HUDEP-2 (cell line): ENCODE measurements at regions not wholly inside any gene's neighbourhood (a gene's known extent, or its start where the extent isn't known, plus 50 kb on each side); places are given as distances from the start of the nearest gene placed in this dataset.

Source experiments
- DNase-seq, 76 experiments: peaks; one replicate each; lab custom pipeline; 2025; ENCODE audit not compliant: unreplicated experiment in 76 of 76; lab: John Stamatoyannopoulos, UW

DNA sequence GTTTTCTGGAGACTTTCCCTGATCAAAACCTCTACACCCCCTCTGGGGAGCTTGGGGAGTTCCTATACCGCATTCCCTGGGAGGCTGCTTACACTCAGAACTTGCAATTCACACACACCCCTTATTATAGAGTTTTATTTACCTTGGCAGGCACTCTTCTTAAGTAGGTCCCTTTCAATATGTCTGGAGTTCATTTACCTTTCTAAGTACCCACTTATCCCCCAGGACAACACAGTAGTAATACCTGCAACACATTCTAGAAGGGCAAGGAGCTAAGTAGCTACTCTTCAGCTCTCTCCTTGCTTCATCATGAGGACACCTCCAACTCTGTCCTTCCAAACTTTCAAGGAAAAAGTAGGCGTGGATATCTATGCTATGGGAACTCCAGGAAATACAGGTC lies 127.8 kb upstream of the ANO3 start:
- DNase-seq: no peak

DNA sequence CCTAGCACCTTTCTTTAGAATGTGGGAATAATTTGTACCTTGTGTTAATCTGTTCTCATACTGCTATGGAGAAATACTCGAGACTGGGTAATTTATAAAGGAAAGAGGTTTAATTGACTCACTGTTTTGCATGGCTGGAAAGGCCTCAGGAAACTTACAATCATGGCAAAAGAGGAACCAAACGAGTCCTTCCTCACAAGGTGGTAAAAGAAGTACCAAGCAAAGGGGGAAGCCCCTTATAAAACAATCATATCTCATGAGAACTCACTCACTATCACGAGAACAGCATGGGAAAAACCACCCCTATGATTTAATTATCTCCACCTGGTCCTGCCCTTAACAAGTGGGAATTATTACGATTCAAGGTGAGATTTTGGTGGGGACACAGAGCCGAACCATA lies 127.1 kb upstream of the ANO3 start:
- DNase-seq: no peak

DNA sequence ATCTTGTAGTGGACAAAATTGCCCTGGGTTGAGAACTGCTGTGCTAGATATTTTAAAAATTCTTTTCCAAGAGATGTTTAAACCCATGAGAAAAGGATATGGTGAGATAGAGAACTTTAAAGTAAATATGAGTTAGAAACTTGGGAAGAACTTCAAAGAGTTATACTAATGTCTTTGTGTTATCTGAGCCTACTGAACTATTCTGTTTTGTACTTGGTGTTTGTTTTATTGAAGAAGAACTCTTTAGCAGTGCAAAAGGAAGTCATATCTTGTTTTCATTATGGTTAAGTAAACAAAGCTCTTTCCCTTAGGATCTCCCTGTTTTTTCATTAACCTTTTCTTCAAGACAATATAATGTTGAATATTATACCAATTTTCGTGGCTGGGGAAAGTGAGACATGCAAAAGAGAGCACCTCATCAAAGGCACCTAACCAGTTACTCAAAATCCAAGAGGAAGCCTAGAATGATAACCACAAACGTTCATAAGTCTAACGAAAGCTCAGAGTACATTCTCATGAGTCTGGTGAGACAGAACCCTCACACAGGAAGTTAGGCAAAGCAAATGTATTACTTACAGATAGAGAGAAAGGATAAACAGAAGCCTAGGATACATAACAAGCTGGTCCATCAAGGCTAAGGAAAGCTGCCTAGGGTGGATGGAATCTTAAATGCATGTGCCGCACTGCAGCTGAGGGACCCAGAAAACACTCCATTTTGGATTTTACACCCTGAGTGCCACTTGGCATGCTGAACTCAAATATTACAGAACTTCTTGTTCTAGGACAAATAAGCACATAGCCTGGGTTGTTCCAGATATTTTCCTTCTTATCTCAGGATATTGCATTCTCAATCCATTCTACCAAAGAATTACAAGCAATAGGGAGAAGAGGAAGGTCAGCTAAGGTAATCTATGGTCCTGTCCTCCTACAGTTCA lies 112.5 kb upstream of the ANO3 start:
- DNase-seq: no peak

DNA sequence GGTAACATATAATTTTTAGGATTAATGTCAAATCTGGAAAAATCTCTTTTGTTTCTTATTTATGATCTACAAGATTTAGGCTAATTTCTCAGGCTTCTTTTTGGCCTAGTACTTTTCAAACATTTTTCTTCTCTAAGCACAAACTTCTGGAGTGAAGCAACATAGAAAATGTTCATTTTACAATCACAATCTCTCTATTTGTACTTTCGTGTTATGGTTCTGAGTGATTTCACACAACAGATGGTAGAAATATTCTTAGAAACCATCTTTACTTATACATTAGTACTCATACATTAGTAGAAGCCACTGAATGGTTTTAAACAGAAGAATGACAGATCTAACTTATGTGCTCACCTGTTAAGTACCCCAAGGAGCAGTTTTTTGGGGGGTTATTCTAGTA lies 106.3 kb upstream of the ANO3 start:
- DNase-seq: no peak

DNA sequence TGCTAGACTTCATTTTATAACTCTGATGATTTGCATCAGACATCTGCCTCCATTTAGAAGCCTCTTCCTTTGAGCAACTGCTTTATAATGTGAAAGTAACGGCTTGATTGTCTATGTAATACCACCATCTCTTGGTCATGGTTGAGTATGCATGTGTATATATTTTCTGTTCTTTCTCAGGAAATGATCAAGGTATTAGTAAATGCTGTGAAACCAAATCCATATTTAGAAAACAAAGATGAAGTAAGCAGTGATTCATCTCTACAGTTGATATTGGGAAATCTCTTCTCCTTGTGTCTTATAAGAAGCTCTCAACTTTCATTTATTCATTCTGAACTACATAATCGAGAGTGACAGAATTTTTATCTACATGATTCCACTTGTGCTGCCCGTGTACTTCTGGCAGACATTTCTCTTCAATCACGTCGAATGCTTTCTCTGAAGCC lies 104.6 kb upstream of the ANO3 start:
- no peak for DNase-seq

DNA sequence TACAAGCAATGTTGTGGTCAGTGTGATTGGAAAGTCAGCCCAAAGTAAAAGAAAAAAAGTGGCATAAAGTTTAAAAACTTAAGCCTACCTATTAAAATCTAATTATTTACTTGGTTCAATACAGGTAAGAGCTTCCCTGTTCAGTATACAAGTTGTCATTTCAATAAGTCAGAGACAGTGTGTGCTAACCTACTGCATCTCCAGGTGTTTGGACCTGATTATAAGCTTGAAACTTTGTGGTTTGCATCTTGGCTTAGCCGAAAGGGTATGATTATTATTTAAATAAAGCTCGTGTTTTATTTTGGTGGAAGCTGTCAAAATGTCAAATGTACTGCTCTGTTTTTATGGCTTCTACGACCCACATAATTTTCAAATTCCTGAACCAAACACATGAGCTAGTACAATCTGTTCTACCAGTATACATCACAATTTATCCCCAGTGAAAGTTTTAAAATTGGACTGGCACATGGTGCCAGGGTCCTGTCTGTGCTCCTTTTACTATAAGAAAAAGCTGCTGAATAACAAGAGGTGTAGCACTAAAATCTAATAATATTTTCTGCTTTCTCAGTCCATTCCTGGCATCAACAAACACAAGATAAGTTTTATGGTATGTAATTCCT lies 103.9 kb upstream of the ANO3 start:
- no peak for DNase-seq

DNA sequence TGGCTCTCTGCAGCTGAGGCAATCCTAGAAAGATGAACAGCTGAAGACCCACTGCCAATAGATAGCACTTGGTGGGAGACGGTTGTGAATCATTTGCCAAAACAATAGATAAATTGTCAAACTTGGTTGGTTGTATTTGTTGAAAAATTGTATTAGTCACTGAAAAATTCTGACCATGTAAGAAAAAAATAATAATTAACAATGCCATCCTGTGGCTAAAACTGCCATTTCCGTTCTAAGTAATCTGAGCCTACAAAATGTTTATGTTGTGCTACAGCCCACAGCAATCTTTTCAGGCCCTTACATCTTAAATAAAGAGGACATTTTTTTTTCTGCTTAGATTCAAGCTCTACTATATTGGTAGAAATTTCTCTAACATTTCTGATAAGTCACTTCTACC lies 103.2 kb upstream of the ANO3 start:
- DNase-seq: no peak

DNA sequence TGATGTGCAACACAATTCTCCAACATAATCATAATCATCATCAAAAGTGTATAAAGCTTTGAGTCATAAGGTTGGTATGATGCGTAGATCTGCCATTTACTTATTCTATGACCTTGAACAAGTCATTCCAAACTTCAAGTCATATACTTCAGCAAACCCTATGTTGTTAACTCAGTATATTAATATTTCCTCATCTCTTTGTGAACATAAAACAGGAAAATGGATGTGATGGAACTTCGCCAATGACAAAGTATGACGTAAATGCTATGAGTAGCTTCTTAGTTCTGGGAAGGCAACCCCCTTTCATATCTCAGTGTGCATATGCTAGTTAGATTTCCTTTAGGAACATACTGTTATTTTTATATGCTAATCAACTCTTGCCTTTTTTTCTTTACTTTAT lies 102.7 kb upstream of the ANO3 start:
- DNase-seq: no peak

DNA sequence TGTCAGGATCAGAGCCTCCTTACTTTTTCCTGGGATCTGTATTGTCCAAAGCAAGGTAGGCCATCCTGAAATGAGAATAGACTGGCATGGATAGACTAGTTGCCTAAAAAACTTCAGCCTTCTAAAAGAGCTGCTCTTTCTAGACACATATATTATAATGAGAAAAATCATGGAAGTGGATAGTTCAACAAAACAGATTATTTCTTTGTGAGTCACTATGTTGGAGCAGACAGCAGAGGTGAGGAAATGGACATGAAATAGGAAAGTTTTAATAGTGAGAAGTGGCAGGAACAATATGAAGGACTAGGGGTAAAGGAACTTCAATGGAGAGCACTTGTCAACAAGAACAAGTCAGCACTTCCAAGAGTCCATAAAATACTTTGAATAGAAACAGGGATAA lies 101.9 kb upstream of the ANO3 start:
- DNase-seq: no peak

DNA sequence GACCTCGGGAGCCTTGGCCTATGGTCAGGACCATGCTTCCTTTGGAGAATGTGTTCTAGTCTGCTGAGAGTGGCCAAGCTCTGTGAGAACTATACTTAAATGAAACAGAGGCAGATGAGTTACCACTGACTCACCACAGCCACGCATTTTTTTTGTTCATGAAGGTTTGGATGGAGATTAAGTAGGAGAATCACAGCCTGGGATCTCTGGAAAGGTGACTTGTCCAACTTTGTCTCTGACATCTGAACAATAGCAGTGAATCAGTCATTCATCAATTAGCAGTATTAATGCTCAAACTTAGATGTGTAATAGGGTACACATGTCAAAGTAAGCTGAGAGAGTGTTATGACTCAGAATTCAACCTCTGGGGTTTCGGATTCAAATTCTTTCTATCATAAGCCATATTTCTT lies 100.7 kb upstream of the ANO3 start:
- no peak for DNase-seq

DNA sequence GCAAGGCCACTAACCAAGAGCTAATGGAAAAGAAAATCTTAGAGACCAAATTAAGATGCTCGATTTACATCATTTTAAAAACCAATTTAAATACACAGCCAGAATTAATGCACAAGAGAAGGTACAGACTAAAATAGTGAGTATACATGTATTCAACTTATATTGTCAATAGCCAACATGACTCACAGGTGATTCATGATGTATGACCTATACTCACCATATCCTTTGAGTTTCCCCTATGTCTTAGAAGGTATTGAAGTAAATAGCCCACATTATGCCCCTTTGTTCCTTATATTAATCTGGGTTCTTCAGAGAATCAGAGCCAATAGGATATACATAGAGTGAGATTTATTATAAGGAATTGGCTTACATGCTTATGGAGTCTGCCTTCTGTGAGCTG lies 97.5 kb upstream of the ANO3 start:
- no peak for DNase-seq

DNA sequence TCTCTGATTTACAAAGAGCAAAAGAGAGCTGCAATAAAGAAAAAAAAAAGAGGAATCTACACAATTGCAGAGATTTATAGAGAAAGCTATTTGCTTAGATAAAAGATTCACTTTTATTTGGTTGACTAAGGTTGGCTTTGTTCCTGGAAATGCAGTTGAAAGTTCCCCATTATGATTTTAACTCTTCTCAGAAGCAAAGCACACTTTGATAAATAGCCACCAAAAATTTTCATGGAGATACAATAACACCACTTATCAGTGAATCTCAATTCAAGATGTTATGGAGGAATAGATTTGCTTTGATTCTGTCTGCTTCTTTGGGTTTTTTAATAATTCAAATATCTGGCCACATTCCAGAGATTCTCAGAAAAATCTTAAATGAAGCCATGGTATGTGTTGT lies 88.5 kb upstream of the ANO3 start:
- DNase-seq: no peak

DNA sequence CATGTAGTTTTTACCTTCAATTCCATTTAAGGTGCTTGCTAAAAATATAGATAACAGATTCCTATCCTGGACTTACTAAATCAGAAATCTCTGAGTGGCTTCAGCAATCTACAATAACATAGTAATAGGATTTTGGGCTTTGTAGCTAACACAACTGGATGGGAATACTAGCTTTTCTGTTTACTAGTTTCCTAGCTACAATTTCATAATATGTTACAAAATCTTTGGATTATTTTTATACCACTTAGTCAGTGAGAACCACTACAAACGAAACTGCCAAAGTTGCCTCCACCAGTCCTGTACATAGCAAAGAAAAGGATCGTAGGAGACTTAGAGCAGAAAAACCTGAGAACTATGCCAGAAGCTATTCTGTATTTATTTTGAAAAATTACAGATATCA lies 87.7 kb upstream of the ANO3 start:
- DNase-seq: no peak

DNA sequence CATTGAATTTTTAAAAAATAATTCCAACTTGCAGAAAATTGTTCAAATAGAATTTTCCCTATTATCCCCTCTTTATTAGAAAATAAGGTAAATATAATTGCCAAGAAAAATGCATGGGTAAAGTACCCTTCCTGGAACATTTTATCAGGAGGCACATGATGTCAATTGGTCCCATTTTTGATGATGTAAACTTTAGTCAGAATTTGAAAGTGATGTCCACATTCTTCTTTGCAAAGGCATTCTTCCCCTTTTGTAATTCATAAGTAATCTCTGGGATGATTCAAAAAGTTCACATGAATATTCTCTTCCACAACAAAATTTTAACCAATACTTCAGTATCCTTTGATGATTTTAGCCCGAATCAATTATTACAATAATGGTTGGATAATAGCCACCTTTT lies 86.9 kb upstream of the ANO3 start:
- DNase-seq: no peak

DNA sequence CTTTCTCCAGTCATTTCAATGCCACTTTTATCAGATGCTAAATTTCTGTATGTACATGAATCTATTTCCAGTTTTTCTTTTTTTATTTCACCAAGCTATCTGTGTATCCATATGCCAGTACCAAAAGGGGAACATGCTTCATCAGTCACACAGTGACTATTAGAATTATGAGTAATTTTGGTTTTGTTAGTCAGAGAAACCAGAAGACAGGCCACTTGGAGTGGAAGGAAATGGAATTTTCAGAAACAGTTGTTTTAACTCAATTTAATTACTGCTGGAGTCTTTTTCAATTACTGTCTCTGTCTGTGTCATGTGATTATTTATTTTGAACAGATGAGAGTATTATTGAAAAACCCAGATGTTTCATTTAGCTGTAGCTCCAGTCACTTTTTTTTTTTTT lies 84.6 kb upstream of the ANO3 start:
- no peak for DNase-seq

DNA sequence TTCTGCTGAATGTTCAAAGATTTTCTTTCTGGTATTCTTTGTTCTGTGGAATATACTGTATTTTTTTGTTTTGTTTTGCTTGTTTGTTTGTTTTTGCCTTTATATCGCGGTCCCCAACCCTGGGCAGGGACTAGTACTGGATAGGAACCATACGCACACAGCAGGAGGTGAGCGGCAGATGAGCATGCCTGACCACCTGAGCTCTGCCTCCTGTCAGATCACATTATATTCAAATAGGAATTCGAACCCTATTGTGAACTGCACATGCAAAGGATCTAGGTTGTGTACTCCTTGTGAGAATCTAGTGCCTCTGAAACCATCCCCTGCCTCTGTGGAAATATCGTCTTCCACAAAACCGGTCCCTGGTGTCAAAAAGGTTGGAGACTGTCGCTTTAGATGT lies 83.3 kb upstream of the ANO3 start:
- no peak for DNase-seq

DNA sequence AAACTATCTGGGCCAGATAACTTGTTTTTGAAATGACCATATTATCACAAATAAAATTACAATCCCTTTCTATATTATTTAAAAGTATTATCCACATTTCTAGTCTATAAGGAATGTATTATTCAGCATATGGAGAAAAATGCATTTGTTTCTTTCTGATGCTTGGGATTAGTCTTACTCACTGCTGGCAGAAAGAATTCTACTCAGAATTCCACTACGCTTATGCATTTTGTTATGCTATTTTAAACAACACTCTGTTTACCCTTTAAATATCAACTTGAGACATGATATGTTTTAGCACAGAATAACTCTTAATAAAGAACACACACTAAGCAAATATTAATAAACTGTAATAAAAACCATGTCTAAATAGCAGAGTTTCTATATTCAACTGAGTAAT lies 77.6 kb upstream of the ANO3 start:
- no peak for DNase-seq

DNA sequence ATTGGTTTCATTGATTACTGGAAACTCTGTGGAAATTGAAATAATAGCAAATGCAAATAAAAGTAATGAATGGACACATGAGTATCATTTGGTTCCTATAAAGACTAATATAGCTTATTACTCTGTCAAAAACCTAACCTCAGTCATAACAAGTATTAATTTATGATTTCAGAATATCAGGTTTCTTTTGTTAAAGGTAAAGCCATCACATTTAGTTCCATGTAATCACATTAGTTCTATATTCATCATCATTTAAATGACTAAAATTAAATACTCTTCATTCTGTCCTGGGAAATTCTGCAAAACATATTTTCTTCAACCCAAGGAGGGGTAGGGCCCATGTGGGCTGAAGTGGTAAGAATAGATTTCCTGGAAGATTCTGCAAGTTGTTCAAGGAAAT lies 68.2 kb upstream of the ANO3 start:
- DNase-seq: no peak

DNA sequence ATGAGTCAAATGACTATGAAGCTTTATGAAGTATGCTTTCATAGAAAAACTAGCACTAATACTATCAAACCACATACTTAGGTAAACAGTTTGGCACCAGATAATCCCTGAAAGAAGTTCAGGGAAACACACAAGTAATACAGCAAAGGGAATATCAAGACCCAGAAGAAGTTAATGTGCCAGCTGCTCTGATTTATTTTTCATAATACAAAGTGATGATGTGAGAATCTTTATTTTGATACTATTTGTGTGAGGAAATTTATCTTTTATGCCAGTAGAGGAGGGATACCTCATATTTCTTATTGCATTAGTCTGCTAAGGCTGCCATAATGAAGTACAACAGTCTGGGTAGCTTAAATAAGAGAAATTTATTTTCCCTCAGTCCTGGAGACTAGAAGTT lies 67.7 kb upstream of the ANO3 start:
- DNase-seq: no peak

DNA sequence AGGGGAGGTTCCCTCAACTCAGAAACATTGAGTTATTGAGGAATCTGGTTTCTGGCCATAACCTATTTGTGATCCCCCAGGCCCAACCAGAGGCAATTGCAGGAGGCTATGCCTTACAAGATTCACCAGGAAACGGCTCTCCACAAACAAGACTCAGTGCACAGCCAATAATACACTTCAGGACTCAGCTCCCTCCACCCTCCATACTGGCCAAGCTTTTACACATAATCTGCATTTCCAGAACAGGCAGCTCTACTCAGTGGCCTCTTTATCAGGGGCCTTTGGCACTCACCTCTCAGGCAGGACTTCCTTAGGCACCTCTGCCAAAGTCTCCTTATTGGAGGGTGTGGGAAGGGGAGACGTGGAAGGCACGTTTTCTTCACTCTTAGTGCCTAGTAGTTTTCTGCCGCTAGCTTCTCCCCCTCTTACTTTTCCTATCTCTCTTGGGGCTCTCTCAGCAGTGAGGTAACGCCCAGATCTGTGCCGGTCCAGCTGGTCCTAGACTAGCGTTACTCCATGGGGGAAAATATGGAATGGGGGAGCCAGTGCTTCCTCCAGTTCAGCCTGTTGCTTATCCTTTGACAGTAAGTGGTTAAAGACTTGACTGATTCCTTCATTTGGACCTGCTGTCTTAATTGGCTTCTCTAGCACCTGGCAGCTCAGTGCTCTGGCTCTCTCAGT lies 62.8 kb upstream of the ANO3 start:
- DNase-seq: no peak

DNA sequence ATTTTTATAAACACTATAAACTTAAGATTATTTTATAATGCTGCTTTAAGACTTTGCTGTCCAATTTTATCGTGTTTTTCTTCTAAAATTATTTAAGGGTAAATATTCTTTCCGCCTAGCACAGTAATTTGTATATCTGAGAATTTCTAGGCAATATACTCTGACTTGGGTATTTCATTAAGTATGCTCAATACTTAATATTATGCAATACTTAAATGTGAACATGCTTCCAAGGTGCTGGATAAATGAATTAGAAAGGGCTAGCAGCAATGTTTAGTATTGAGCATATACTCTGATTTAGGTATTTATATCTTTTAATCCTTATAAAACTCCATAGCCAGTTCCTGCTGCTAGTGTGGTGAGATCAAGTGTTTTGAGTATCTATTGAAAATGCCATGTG lies 60.3 kb upstream of the ANO3 start:
- DNase-seq: no peak
